Endometrial microvascular endothelial cells (primary cell): ENCODE measurements at regions not wholly inside any gene's neighbourhood (a gene's known extent, or its start where the extent isn't known, plus 50 kb on each side); places are given as distances from the start of the nearest gene placed in this dataset.

Experiments
- in situ Hi-C: cut with HindIII; loops from 2 replicates; pipeline ENCODE4 v1.10.0; 2017; ENCODE audit warnings: low sequenced_read_pairs, low pct_unique_long_range_greater_than_20kb; ENCODE audit errors: inconsistent ontology term

- in situ Hi-C loops: no loop called here
These were observed 144.1 kb upstream of the SLC30A5 start for GRCh38 chr5:68949711-68950110.

- in situ Hi-C loops: no loop called here
These were observed 143.7 kb upstream of the SLC30A5 start for GRCh38 chr5:68950125-68950524.

DNA sequence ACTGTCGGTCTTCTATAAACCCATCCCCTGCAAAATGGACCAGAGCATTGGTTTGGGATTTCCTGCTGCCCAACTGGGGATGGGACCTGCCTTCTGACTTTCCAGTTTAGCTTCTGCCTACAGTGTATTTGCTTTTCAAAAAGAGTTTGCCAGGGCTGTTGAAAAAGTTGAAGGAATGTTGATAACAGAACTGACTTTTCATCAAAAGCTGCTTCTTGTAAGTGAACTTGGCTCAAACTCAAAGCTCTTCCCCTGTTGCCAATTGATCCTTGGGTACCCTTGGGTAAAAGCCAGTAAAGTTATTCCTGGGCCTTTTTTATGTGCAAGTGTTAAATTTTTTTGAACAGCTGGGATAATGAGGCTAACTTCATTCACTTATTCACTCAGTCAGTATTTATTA lies 142.9 kb upstream of the SLC30A5 start:
- in situ Hi-C loops: no loop called here

DNA sequence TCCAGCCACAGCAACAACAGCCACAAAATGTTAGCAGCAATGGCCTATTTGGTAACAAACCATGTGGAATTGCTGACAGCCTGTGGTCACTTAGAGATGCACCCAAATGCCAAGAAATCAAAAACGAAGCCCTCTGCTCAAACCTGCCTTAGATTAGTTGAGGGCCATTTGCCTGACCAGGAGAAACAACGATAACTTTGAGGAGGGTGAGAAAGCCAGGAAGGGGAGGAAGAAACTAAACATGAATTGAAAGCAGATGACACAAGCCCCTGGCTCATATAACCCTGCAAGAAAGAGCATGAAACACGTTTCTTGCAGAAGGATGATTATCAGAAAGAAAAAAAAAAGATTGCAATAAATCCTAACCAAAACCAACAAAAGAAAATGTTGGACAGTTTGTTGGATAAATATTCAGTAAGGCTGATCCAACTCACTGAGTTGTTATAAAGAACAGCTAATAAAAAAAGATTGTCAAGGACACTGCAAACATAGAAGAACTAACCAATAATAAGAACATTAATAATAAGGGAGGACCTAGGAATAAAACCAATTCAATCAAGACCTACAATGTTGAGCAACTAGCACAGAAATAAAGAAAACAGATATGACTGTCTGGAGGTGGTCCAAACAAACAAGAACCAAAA lies 140.5 kb upstream of the SLC30A5 start:
- in situ Hi-C loops: no loop called here

GRCh38 chr5:68953875-68954617 lies 139.8 kb upstream of the SLC30A5 start:
- in situ Hi-C loops: no loop called here

DNA sequence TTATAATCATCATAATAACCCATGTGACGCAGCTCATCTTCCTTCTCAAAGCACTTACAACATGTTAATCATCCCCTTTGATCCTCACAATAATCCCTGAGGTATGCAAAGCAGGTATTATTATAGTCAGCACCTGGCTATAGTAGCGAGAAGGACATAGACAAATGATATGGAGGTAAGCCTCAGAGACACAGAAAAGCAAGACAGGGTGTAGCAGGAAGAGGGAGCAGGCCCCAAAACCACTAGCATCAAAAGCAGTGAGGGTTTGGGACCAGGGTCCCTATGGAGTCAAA lies 139.2 kb upstream of the SLC30A5 start:
- in situ Hi-C loops: no loop called here

- in situ Hi-C loops: no loop called here
These were observed 136.2 kb upstream of the SLC30A5 start for GRCh38 chr5:68957591-68957990.

- in situ Hi-C loops: no loop called here
These were observed 135.4 kb upstream of the SLC30A5 start for GRCh38 chr5:68958428-68958827.

DNA sequence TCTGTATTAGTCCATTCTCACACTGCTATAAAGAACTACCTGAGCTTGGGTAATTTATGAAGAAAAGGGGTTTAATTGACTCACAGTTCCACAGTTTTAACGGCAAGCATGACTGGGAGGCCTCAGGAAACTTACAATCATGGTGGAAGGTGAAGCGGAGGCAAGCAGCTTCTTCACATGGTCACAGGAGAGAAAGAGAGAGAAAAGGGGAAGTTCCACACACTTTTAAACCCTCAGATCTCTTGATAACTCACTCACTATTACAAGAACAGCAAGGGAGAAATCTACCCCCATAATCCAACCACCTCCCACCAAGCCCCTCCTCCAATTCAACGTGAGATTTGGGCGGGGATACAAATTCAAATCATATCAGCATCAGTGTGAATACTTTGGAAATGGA lies 133.4 kb upstream of the SLC30A5 start:
- in situ Hi-C loops: no loop called here

GRCh38 chr5:68960961-68961360 lies 132.9 kb upstream of the SLC30A5 start:
- in situ Hi-C loops: no loop called here

- in situ Hi-C loops: no loop called here
These were observed 132.1 kb upstream of the SLC30A5 start for GRCh38 chr5:68961762-68962161.

GRCh38 chr5:68962757-68963484 lies 130.9 kb upstream of the SLC30A5 start:
- in situ Hi-C loops: no loop called here

DNA sequence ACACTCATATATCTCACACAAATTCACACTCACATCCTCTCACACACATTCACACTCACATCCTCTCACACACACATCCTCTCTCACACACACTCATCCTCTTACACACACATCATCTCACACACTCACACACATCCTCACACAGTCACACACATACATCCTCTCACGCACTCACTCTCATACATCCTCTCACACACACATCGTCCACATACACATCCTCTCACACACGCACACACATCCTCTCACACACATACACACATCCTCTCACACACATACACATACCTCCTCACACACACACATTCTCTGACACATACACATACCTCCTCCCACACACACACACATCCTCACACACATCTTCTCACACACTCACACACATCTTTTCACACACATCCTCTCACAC lies 129.1 kb upstream of the SLC30A5 start:
- in situ Hi-C loops: no loop called here

DNA sequence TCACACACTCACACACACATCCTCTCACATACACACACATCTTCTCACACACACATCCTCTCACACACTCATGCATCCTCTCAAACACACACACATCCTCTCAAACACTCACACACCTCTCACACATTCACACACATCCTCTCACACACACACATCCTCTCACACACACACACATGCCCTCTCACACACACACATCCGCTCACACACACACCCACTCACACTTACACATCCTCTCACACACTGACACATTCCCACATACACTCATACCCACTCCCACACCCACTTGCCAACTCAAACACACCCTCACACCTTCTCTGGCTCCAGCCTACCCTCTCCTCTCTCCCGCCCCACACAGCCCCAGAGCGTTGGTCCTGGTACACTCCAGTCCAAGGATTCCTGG lies 127.9 kb upstream of the SLC30A5 start:
- in situ Hi-C loops: no loop called here

DNA sequence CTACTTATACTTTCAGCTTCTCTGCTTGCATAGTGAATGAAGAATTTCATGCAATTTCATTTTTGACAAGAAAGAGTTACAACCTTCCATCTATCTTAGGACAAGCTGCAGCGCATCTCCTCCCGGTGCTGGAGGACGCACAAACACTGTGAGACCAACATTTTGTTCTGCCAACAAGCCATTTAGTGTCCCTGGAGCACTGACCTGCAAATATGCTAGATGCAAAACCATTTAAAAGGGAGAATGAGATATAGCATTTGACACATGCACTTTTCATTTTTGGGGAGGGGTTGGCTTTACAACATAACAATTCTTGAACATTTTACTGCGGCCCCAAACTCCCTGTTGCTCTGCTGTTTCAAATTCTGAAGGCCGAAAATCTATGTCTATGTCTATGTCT lies 127.2 kb upstream of the SLC30A5 start:
- in situ Hi-C loops: no loop called here

DNA sequence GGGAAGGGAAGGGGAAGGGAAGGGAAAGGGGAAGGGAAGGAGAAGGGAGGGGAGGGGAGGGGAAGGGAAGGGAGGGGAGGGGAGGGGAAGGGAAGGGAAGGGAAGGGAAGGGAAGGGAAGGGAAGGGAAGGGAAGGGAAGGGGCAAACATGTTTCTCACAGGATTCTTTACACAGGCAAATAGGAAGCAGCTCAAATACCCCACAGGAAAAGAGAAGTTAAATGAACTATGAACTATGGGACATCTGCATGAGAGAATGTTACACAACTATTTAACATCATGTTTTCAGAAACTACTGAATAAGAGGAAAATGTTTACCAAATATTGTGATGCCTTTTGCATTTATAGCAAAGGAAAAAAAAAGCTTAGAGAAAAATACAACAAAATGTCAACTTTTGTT lies 125.4 kb upstream of the SLC30A5 start:
- in situ Hi-C loops: no loop called here

DNA sequence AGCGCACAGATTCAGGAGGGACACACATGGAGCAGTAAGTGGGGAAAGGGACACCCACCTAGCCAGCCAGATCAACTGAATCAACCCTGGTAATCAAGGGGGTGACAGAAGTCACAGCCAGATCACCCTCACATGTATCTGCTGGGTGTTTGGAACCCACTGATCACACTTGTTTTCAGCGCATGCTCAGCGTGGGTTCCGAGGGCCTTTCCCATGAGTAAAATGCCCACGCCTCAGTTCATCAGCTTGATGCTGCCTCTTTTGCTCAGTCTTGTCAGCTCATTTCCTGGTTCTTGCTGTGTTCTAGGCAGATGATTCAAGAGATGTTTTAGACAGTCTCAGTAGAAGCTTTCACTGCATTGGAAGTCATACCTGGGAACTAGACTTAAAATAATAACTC lies 123.2 kb upstream of the SLC30A5 start:
- in situ Hi-C loops: no loop called here

DNA sequence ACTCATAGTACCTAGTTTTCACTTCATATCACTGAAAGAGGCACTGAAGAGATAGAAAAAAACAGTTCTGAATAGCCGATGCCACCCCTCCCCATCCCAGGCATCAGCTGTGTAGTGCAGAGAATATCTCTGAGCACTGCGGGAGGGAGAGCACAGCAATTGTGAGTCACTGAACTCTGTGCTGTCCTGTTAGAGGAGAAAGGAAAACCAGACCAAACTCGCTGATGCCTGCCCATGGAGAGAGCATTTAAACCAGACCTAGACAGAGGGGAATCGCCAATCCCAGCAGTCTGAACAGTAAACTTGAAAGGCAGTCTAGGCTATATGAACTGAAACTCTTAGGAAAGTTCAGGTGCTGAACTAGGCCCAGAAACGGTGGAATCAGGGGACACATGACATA lies 120.1 kb upstream of the SLC30A5 start:
- in situ Hi-C loops: no loop called here

DNA sequence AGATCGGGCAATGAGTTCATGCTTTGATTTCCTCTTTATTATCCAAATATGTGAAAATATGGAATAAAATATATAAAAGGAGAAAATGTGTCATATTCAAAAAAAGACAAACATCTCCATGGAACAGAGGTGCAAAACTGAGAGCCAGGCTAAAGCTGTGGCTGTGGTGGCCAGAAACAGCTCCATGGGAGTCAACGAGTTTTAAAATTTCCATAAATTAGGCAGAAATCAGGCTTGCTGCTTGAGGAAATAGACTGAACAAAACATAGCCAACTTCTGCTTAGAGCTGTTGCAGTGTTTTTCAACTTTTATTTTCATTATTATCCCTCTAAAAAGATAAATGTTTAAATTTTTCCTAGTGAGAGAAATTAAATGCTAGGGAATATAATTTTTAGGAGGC lies 110.8 kb upstream of the SLC30A5 start:
- in situ Hi-C loops: no loop called here

DNA sequence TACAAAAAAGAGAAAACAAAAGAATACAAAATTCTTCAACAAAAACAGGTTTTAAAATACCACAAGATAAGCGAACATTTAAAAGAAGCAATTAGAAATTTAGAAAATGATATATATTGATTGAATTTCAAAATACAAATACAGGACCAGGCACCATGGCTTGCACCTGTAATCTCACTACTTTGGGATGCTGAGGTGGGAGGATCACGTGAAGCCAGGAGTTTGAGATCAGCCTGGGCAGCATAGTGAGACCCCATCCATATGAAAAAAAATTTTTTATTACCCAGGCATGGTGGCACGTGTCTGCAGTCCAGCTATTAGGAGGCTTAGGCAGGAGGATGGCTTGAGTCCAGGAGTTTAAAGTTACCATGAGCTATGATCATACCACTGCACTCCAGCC lies 109.9 kb upstream of the SLC30A5 start:
- in situ Hi-C loops: no loop called here
